ENCODE measurements at regions not wholly inside any gene's neighbourhood (a gene's known extent, or its start where the extent isn't known, plus 50 kb on each side); places are given as distances from the start of the nearest gene placed in this dataset.
"Not testable (repeated sequence)": the region's sequence is repeated elsewhere in the genome, so short reads cannot be mapped to it uniquely, and the experiment has no call there.

DNA sequence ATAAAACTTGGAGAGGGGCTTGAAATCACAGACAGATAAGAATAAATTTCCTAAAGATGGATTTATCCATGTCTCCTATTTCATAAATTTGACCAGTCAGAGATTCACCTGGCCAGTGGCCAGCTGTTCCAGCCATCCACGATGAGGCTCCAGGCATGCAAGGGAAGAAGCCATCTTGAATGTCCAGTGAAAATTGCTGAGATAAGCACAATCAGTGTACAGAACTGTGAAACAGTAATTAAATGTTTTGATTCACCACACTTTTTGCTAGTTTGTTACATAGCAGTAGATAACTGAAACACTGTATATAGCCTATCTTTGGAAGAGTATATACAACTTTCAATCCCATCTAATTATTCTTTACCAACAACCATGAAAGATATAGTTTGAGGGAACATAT, 163.5 kb downstream of the HINT1 start:
- no peaks in the 10 kb centered on the region for H3K27me3 ChIP-seq
- no peak overlapping the region for H3K27ac ChIP-seq
- 45% methylated on average over 1 of the region's 1 CpG for WGBS
- H3K4me1 ChIP-seq = no peaks in the 10 kb centered on the region
- TF ChIP-seq, protein P1, sequence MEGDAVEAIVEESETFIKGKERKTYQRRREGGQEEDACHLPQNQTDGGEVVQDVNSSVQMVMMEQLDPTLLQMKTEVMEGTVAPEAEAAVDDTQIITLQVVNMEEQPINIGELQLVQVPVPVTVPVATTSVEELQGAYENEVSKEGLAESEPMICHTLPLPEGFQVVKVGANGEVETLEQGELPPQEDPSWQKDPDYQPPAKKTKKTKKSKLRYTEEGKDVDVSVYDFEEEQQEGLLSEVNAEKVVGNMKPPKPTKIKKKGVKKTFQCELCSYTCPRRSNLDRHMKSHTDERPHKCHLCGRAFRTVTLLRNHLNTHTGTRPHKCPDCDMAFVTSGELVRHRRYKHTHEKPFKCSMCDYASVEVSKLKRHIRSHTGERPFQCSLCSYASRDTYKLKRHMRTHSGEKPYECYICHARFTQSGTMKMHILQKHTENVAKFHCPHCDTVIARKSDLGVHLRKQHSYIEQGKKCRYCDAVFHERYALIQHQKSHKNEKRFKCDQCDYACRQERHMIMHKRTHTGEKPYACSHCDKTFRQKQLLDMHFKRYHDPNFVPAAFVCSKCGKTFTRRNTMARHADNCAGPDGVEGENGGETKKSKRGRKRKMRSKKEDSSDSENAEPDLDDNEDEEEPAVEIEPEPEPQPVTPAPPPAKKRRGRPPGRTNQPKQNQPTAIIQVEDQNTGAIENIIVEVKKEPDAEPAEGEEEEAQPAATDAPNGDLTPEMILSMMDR (IDR thresholded peaks at IDR 0.05) = no peak
- TF ChIP-seq POLR2A (IDR thresholded peaks at IDR 0.05) (no peak), POLR2AphosphoS5 (IDR thresholded peaks at IDR 0.05) (no peak), EP300 (IDR thresholded peaks at IDR 0.05) (no peak)
- no peak overlapping the region for H3K4me3 ChIP-seq
- no peaks in the 10 kb centered on the region for H3K9me3 ChIP-seq
- no peaks in the 10 kb centered on the region for H3K36me3 ChIP-seq
- DNase-seq (ENCODE audit: low spot score in 2 of 2) = no peak

DNA sequence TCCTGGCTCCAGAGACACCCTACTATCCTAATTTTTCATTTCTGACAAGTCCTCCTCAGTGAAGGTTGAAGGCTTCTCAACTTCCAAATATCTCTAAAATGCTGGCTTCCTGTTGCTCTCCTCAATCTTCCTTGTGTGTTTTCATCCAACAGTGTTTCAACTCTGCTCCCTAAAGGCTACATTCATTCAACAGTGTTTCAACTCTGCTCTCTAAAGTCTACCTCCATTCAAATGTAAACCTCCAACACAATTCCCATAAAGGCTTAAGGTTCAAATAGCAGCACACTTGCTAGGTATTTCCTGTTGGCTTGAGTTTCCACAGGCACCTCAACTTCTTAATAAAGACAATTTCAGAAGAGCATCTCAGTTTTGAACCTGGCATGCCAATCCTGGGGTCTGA, 164.8 kb downstream of the HINT1 start:
- Histone ChIP-seq H3K4me3 (no peak overlapping the region), H3K9me3 (no peaks in the 10 kb centered on the region), H3K4me1 (no peaks in the 10 kb centered on the region), H3K27ac (no peak overlapping the region), H3K36me3 (no peaks in the 10 kb centered on the region), H3K27me3 (no peaks in the 10 kb centered on the region)
- TF ChIP-seq POLR2AphosphoS5 (IDR thresholded peaks at IDR 0.05) = no peak
- TF ChIP-seq EP300 (IDR thresholded peaks at IDR 0.05) = no peak
- TF ChIP-seq, protein P1 (IDR thresholded peaks at IDR 0.05) = no peak
- no peak for TF ChIP-seq POLR2A (IDR thresholded peaks at IDR 0.05)
- DNase-seq (ENCODE audit: low spot score in 2 of 2) = no peak

DNA sequence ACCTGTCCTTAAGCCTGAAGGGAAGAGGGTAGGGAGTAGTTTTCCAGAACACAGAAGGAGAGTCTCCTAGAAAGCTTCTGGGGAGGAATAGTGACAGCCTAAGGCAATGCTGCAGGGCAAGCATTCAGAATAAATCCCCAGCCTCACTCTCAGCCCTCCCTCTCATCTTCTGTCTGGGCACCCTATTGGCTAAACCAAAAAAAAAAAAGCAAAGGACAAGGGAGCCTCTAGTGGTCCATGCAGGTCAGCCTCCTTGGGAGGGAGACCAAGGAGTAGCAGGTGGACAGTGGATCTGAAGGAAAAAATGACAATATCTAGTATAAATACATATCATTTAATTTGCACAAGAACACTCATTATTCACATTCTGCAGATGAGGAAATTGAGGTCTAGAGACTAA, 168.3 kb downstream of the HINT1 start:
- H3K4me1 ChIP-seq; H3K9me3 ChIP-seq; H3K27me3 ChIP-seq; DNase-seq (ENCODE audit: low spot score in 2 of 2); H3K27ac ChIP-seq; H3K36me3 ChIP-seq; H3K4me3 ChIP-seq: not testable (repeated sequence)

- WGBS = 95% methylated on average over 23 of the region's 23 CpGs
- Histone ChIP-seq H3K27ac (no peak overlapping the region), H3K9me3 (no peaks in the 10 kb centered on the region), H3K4me1 (no peaks in the 10 kb centered on the region), H3K27me3 (no peaks in the 10 kb centered on the region), H3K36me3 (no peaks in the 10 kb centered on the region), H3K4me3 (no peak overlapping the region)
- TF ChIP-seq POLR2A (IDR thresholded peaks at IDR 0.05) = no peak
- TF ChIP-seq, protein P1 (IDR thresholded peaks at IDR 0.05) = no peak
- no peak for TF ChIP-seq POLR2AphosphoS5 (IDR thresholded peaks at IDR 0.05)
- TF ChIP-seq EP300 (IDR thresholded peaks at IDR 0.05) = no peak
- DNase-seq (ENCODE audit: low spot score in 2 of 2) = no peak
Measured at GRCh38 chr5:130995851-130996250, 169.2 kb downstream of the HINT1 start.

DNA sequence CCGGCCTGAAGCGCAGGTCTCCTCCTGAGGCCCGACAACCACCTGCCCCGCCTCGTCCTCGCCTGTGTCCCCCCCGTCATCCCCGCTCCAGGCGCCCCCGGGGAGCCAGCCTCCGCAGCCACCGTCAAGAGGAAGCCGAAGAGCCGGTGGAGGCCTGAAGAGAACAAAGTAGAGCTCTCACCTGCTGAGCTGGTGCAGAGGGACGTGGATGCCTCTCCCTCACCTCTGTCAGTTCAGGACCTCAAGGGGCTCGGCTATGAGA, 169.9 kb downstream of the HINT1 start:
- TF ChIP-seq, protein P1 (IDR thresholded peaks at IDR 0.05) = no peak
- TF ChIP-seq EP300 (IDR thresholded peaks at IDR 0.05) = no peak
- no peak for TF ChIP-seq POLR2AphosphoS5 (IDR thresholded peaks at IDR 0.05)
- no peak for TF ChIP-seq POLR2A (IDR thresholded peaks at IDR 0.05)
- H3K27ac ChIP-seq = no peak overlapping the region
- H3K36me3 ChIP-seq = no peaks in the 10 kb centered on the region
- no peaks in the 10 kb centered on the region for H3K4me1 ChIP-seq
- H3K9me3 ChIP-seq = no peaks in the 10 kb centered on the region
- H3K4me3 ChIP-seq = no peak overlapping the region
- no peak for DNase-seq (ENCODE audit: low spot score in 2 of 2)
- no peaks in the 10 kb centered on the region for H3K27me3 ChIP-seq
- no CpG with 5 or more reads among the region's 16 CpGs for WGBS

- H3K4me1 ChIP-seq = no peaks in the 10 kb centered on the region
- H3K27me3 ChIP-seq = no peaks in the 10 kb centered on the region
- DNase-seq (ENCODE audit: low spot score in 2 of 2) = no peak
- TF ChIP-seq EP300 (IDR thresholded peaks at IDR 0.05) = no peak
- no peak for TF ChIP-seq POLR2AphosphoS5 (IDR thresholded peaks at IDR 0.05)
- TF ChIP-seq, protein P1 (IDR thresholded peaks at IDR 0.05) = no peak
- no peak for TF ChIP-seq POLR2A (IDR thresholded peaks at IDR 0.05)
- no peak overlapping the region for H3K4me3 ChIP-seq
- H3K27ac ChIP-seq = no peak overlapping the region
- no peaks in the 10 kb centered on the region for H3K36me3 ChIP-seq
- no peaks in the 10 kb centered on the region for H3K9me3 ChIP-seq
- WGBS = 94% methylated on average over 36 of the region's 40 CpGs
Measured at GRCh38 chr5:130994496-130995253, 170.4 kb downstream of the HINT1 start.
